GM12874 (cell line): ENCODE measurements at regions not wholly inside any gene's neighbourhood (a gene's known extent, or its start where the extent isn't known, plus 50 kb on each side); places are given as distances from the start of the nearest gene placed in this dataset.

ENCODE experiments used
- CTCF ChIP-seq: IDR thresholded peaks from 2 replicates; pipeline ENCODE4 v1.5.1; 2011; ENCODE audit warnings: low read depth, mild to moderate bottlenecking, control low read depth, low read length, moderate library complexity; ENCODE audit not compliant: insufficient read depth

GRCh38 chr20:24859539-24859938 lies 89.5 kb upstream of the CST7 start:
- no peak for TF ChIP-seq CTCF

GRCh38 chr20:24862186-24862585 lies 86.9 kb upstream of the CST7 start:
- no peak for TF ChIP-seq CTCF

GRCh38 chr20:24862606-24863005 lies 86.5 kb upstream of the CST7 start:
- TF ChIP-seq CTCF, result no peak

GRCh38 chr20:24863356-24863755 lies 85.7 kb upstream of the CST7 start:
- TF ChIP-seq CTCF, result no peak

GRCh38 chr20:24866008-24866407 lies 83.1 kb upstream of the CST7 start:
- no peak for TF ChIP-seq CTCF

GRCh38 chr20:24866742-24867141 lies 82.3 kb upstream of the CST7 start:
- TF ChIP-seq CTCF, result no peak

- TF ChIP-seq CTCF, result no peak
Observed at GRCh38 chr20:24867556-24867955, 81.5 kb upstream of the CST7 start.
